HG03575 (cell line): ENCODE measurements at regions not wholly inside any gene's neighbourhood (a gene's known extent, or its start where the extent isn't known, plus 50 kb on each side); places are given as distances from the start of the nearest gene placed in this dataset.
"Not testable (repeated sequence)": the region's sequence is repeated elsewhere in the genome, so short reads cannot be mapped to it uniquely, and the experiment has no call there.

Experiments used
- ATAC-seq: cut with Tn5 transposase; IDR thresholded peaks from one replicate; pipeline ENCODE4 v1.9.1; 2021; ENCODE audit not compliant: unreplicated experiment, insufficient number of reproducible peaks, low FRiP score; ENCODE audit errors: extremely low read depth

- no peak for ATAC-seq
These were observed 285.0 kb downstream of the SIPA1L2 start for GRCh38 chr1:232344791-232345399.

DNA sequence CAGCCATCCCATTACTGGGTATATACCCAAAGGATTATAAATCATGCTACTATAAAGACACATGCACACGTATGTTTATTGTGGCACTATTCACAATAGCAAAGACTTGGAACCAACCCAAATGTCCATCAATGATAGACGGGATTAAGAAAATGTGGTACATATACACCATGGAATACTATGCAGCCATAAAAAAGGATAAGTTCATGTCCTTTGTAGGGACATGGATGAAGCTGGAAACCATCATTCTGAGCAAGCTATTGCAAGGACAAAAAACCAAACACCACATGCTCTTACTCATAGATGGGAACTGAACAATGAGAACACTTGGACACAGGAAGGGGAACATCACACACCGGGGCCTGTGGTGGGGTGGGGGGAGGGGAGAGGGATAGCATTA, 285.7 kb downstream of the SIPA1L2 start:
- ATAC-seq = not testable (repeated sequence)

DNA sequence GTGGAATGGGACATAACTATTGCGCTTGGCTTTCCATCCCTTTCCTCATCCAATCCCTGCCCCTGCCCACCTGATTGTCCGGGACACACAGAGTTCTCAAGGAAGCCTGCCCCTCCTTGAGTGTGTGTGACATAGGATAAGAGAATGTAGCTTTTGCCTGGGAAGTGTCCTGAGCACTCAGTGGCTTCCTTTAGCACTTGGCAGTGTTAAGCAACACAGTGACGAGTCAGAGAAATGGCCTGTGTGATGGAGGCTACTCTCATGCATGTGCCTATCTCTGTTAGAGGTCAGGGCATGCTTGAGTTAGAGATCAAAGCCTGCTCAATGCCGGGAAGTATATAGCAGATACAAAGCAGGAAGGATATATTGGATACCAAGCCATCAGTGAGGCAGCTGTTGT, 289.5 kb downstream of the SIPA1L2 start:
- no peak for ATAC-seq

- no peak for ATAC-seq
These were observed 290.9 kb downstream of the SIPA1L2 start for GRCh38 chr1:232339073-232339472.

- ATAC-seq = no peak
These were observed 294.1 kb downstream of the SIPA1L2 start for GRCh38 chr1:232335741-232336293.

GRCh38 chr1:232335261-232335660, 294.7 kb downstream of the SIPA1L2 start:
- ATAC-seq = no peak

- no peak for ATAC-seq
These were observed 295.1 kb downstream of the SIPA1L2 start for GRCh38 chr1:232334811-232335210.

- no peak for ATAC-seq
These were observed 295.7 kb downstream of the SIPA1L2 start for GRCh38 chr1:232334246-232334645.

DNA sequence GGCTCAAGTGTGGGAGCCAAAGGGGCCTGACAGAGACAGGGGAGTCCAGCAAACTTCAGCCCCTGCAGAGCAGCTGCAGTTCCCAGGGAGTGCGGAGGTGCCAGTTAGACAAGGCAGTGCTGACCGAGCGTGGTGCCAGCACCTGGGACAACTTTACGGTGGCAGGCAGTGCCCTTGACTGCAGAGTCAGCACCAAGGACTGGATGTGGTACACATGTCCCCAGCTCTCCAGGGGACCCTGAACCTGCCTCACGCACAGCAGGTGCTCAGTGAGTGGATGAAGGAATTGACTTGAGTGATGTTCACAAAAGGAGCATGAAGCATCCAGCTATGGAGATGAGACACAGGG, 296.5 kb downstream of the SIPA1L2 start:
- ATAC-seq = no peak

- ATAC-seq = not testable (repeated sequence)
These were observed 297.1 kb downstream of the SIPA1L2 start for GRCh38 chr1:232332710-232333418.

DNA sequence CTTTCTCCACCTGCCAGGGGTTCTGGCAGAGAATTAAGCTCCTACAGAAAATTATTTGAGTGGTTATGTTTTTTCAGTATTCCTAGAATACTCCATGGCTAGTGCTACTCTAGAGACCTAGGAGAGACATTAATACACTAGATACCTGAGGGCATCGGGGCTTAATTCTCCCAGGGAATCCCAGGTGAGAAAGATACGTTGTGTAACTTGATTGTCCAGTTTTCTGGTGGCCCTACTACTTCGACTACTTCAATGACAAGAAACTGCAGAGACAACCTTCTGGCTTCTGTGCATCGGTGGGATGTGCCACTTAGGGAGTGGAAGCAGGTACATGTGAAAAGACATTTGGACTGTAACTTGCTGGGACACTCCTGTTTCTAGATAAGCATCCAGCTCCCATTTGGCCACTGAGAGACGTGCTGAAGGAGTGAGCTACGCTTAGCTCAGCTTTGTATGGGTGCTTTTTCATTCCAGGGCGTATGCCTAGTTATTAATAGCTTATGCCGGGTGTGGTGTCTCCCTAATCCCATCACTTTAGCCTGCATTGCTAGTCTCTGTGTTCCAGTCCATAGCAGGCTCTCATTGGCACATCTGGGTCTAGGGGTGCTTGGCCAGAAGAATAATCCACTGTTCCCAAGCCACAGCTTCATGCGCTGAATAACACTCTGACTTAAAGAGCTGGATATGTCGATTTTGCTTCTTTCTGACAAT, 300.7 kb downstream of the SIPA1L2 start:
- no peak for ATAC-seq

- ATAC-seq = no peak
These were observed 301.3 kb downstream of the SIPA1L2 start for GRCh38 chr1:232328486-232329102.

DNA sequence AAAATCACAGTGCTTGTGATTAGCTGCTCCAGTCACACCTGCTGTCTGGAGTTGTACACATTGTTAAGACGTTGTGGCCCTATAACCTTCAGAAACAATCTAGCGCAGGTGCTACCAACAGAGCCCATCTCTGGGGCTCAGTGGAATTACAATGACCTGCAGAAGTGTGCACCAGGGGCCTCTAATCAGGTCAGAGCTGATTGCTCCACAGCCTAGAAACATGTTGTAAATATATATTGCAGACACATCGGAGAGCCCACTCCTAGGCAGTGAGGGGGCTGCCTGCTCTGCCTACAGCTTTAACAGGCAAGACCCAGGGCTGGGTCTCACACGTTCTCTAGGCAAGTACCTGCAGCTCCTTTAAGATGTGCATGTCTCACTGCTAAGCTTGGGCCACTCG, 302.0 kb downstream of the SIPA1L2 start:
- no peak for ATAC-seq

DNA sequence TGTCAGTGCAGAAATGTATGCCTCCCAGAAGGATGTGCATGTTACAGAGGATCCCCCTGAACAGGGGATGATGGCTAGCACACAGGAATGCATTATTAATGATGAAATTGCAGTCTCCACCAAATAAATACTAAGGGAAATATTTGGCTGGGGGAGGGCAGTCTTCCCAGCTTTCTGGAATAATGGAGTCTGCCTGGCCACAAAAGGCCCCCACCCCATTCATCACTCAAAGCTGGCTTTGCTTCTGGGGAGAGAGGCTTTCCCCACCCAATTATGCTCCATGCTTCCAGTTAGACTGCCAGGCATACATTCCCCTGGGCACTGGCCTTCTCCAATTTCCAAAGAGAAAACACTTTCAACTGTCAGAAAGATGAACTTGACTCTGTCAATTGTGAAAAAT, 302.7 kb downstream of the SIPA1L2 start:
- ATAC-seq = no peak

- ATAC-seq = no peak
These were observed 307.7 kb downstream of the SIPA1L2 start for GRCh38 chr1:232322162-232322734.

GRCh38 chr1:232319518-232320210, 310.3 kb downstream of the SIPA1L2 start:
- ATAC-seq = no peak

GRCh38 chr1:232319072-232319471, 310.9 kb downstream of the SIPA1L2 start:
- no peak for ATAC-seq

GRCh38 chr1:232318143-232318542, 311.8 kb downstream of the SIPA1L2 start:
- no peak for ATAC-seq

DNA sequence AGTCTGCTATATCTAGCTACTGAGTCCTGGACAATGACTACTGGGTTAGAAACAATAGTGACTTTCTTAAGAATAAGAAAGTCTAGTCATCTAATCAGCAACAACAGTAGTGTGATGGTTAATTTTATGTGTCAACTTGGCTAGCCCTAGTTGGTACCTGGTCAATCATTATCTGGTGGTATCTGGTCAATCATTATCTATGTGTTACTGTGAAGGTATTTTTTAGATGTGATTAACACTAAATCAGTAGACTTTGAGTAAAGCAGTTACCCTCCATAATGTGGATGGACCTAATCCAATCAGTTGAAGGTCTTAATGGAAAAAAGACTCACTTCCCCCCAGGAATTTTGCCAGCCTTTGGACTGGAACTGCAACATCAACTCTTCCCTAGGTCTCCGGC, 312.6 kb downstream of the SIPA1L2 start:
- no peak for ATAC-seq
